ENCODE measurements at regions not wholly inside any gene's neighbourhood (a gene's known extent, or its start where the extent isn't known, plus 50 kb on each side); places are given as distances from the start of the nearest gene placed in this dataset.
"Not testable (repeated sequence)": the region's sequence is repeated elsewhere in the genome, so short reads cannot be mapped to it uniquely, and the experiment has no call there.

DNA sequence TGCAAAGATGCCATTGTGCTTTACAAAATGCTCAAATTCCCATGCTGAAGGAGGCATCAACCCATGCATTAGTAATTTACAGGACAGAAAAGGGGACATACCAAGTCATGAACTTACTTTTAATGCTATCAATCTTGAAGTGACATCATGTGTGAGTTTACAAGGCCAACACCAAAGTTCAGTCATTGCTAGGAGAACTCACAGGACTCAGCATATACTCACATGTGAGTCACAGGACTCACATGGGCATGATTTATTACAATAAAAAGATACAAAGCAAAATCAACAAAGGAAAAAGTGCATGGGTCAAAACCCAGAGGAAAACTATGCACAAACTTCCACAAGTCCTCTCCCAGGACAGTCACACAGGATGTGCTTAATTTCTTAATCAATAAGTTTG, 1656.0 kb downstream of the MRPL39 start:
- no peaks in the 10 kb centered on the region for H3K36me3 Mint-ChIP-seq
- H3K27ac Mint-ChIP-seq: no peak overlapping the region
- ATAC-seq: no peak

DNA sequence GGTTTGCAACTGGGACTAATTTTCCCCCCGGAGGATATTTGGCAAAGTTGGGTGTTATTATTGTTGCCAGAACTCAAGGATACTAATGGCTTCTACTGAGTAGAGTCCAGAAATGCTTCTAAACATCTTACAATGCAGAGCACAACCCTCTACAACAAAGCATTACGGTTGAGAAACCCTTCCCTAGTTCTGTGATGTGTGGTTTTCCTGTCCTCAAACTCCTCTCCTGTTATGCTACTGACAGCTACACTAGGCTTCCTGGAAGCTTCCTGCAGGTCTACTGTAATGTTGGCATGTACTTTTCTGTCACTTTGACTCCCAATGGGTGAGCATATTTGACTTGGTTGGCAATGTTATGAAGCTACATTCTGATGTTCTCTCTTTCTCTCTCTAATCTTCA, 1656.9 kb downstream of the MRPL39 start:
- H3K4me1 Mint-ChIP-seq: peaks cover 30% of the 10 kb centered on the region
- no peak overlapping the region for H3K27ac Mint-ChIP-seq
- H3K36me3 Mint-ChIP-seq: no peaks in the 10 kb centered on the region
- no peak for ATAC-seq
- no peaks in the 10 kb centered on the region for H3K27me3 Mint-ChIP-seq
- no peaks in the 10 kb centered on the region for H3K9me3 Mint-ChIP-seq
- H3K4me3 Mint-ChIP-seq: no peak overlapping the region

More for the DNA sequence above, 1656.0 kb downstream of the MRPL39 start:
- Mint-ChIP-seq H3K27me3 (no peaks in the 10 kb centered on the region), H3K9me3 (no peaks in the 10 kb centered on the region), H3K4me3 (no peak overlapping the region), H3K4me1 (peaks cover 36% of the 10 kb centered on the region)

DNA sequence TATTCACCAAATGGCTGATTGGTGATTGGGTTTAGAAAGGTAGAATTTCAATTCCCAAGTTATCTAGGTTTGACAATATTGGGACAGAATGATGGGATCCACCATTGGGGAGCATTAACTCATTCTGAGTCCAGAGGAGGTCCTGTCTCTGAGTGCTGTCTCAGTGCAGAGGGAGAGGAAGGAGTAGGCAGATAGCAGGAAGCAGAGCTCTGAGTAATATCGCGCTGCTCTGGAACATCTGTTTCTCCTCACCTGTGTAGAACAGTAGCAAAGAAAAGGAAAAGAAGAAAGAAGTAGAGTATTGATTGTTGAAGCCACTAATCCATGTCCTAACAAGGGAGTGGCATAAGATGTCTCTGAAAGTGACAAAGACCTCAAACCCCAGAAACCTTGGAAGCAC, 1657.8 kb downstream of the MRPL39 start:
- ATAC-seq: peak; percentile 64
- Mint-ChIP-seq H3K36me3 (no peaks in the 10 kb centered on the region), H3K27ac (no peak overlapping the region), H3K9me3 (no peaks in the 10 kb centered on the region), H3K27me3 (no peaks in the 10 kb centered on the region), H3K4me3 (no peak overlapping the region), H3K4me1 (peaks cover 30% of the 10 kb centered on the region)

DNA sequence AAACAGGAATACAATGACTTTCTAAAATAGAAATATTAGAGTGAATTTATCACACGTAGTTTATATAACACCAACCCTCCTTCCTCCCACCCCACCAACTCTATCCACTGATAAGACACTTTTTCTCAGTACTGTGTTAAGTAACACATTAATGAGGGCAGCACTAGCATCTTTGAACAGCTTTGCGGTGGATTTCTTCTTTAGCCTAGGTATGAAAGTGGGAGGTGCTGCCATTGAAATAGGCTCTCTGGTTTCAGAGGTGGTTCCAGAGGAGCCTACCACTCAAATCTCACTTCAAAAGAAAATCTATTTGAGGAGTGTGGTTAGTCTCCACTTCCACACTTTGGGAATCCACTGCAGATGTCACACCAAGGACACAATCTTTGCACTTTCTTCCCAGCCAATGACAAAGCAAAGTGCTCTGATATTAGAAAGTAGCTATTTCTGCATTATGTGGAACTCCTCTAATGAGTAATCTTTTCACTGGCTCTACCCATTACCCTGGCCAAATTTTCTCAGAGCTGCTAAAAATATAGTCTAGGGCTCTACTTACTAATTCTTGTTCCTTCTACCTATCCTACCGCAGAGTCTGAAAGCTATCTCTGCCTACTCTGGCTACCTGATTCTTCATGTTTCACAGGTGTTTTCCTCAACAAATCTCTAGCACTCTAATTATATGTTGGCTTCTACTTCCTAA, 1667.8 kb downstream of the MRPL39 start:
- Mint-ChIP-seq H3K27me3 (no peaks in the 10 kb centered on the region), H3K27ac (peak overlapping the region; percentile 29), H3K4me3 (no peak overlapping the region), H3K9me3 (no peaks in the 10 kb centered on the region), H3K4me1 (peaks cover 27% of the 10 kb centered on the region), H3K36me3 (no peaks in the 10 kb centered on the region)
- peak; percentile 78 for ATAC-seq

DNA sequence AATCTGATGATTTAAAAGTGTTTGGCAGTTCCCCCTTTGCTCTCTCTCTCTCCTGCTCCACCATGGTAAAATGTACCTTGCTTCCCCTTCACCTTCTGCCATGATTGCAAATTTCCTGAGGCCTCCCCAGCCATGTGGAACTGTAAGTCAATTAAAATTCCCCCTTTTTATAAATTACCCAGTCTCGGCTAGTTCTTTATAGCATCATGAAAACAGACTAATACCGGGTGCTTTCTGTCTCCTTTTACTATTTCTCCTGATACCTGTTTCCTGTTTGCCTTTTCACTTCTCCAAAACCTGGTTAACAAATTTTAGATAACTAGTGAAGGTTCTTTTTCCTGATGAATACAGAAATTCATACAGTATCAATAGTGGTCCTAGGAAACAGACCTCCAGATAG, 1670.3 kb downstream of the MRPL39 start:
- Mint-ChIP-seq H3K27me3 (no peaks in the 10 kb centered on the region), H3K4me3 (no peak overlapping the region), H3K4me1 (peaks cover 27% of the 10 kb centered on the region), H3K9me3 (no peaks in the 10 kb centered on the region), H3K36me3 (no peaks in the 10 kb centered on the region), H3K27ac (peak overlapping the region; percentile 67)
- peak; percentile 64 for ATAC-seq

DNA sequence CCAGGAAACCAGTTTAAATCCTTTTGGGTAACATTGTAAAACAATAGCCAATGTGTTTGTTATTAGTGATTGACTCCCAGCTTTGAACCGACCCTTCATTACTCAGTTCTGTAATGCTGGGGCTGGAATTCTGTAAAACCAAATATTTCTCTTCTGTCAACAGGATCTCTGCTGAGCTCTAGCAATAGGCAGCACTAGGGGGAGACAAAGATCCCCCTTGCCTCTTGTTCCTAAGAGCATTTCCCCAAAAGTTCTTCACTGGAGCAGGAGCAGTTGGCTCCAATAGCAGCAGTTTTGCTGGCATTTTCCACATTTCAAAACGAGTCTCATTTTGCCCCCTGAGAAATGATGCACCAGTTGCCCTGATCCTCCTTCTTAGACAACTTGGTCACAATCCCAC, 1671.1 kb downstream of the MRPL39 start:
- H3K36me3 Mint-ChIP-seq: no peaks in the 10 kb centered on the region
- no peak for ATAC-seq
- H3K27me3 Mint-ChIP-seq: no peaks in the 10 kb centered on the region
- H3K27ac Mint-ChIP-seq: peak overlapping the region; percentile 67
- H3K4me1 Mint-ChIP-seq: peaks cover 27% of the 10 kb centered on the region
- H3K4me3 Mint-ChIP-seq: no peak overlapping the region
- no peaks in the 10 kb centered on the region for H3K9me3 Mint-ChIP-seq

DNA sequence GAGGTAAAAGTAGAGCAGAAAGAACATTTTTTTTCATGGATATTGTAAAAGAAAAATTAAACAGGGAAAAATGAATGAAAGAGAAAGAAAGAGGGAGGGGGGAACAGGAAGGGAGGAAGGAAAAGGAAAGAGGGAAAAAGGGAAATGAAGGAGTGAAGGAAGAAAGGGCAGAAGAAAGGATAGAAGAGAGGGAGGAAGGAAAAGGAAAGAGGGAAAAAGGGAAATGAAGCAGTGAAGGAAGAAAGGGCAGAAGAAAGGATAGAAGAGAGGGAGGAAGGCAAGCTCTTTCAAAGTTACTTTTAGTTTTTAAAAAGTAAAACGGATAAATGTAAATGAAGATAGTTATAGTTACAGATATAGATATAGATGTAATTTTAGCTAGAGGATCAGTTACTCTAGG, 1676.7 kb downstream of the MRPL39 start:
- Mint-ChIP-seq H3K4me3 (no peak overlapping the region), H3K4me1 (peaks cover 5% of the 10 kb centered on the region), H3K36me3 (no peaks in the 10 kb centered on the region), H3K27ac (no peak overlapping the region), H3K27me3 (no peaks in the 10 kb centered on the region), H3K9me3 (no peaks in the 10 kb centered on the region)
- ATAC-seq: no peak

DNA sequence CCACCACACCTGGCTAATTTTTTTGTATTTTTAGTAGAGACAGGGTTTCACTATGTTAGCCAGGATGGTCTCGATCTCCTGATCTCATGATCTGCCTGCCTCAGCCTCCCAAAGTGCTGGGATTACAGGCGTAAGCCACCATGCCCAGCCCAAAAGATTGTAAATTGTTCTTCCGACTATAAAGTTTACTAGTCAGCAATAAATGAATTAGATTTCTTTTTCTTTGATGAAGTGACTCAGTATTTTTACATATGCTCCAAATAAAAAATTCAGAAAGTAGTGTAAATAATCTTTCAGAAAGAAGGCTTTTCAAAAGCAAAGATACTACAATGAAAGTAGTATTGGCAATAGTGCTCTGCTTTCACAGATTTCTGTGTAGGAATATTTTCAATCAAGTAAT, 1680.9 kb downstream of the MRPL39 start:
- not testable (repeated sequence) for ATAC-seq, H3K36me3 Mint-ChIP-seq, H3K9me3 Mint-ChIP-seq, H3K4me3 Mint-ChIP-seq, H3K27me3 Mint-ChIP-seq, H3K27ac Mint-ChIP-seq
- peaks cover 17% of the 10 kb centered on the region for H3K4me1 Mint-ChIP-seq

DNA sequence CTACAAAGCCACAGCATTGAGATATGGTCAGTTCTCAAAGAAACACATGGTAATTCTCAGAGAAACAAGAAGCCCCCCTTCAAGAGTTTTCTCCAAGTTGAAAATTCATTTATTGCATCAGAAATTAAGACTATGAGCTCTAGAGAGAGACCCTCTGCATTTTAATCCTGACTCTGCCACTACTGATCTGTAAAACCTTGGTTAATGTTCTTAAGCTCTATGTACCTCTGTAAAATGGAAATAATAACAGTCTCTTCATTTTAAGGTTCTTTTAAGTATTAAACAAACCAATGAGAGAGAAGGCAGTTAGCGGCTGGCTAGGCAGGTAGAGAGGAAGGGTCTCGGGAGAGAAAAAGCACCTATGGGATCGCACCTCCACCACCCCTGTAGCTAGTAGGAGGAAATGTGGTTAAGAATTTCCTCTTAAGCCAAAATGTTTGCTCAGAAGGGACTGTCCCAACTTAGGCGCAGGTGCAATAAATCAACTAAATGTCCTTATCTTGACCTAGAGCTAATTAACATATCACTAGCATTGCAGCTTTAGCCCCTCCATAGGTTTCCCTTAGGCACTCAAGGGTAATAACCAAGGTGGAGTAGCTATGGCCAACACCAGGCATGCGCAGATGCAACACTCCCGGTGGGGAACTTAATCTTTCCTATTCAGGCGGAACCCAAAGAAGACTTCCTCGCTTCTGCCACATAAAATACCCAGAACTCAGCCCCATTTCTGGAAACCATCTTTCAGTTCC, 1685.4 kb downstream of the MRPL39 start:
- no peak overlapping the region for H3K4me3 Mint-ChIP-seq
- H3K9me3 Mint-ChIP-seq: no peaks in the 10 kb centered on the region
- peak; percentile 76 for ATAC-seq
- peaks cover 15% of the 10 kb centered on the region for H3K4me1 Mint-ChIP-seq
- no peaks in the 10 kb centered on the region for H3K36me3 Mint-ChIP-seq
- H3K27me3 Mint-ChIP-seq: no peaks in the 10 kb centered on the region
- no peak overlapping the region for H3K27ac Mint-ChIP-seq

DNA sequence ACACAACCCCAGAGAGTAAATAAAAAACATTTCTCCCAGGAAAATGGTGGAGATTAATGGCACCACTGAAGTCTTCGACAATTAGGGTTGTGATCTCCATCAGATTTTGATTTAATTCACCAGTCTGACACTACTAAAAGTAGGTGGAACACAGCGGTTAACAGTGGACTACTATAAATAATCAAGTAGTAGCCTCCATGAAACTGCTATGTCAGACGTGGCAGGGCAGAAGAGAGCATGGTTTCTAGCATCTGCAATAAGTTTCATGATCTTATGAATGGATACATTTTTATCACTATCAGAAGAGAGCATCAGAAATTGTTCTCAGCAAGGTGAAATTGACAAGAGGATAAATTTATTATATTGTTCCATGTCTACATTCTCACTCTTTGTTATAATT, 1706.6 kb downstream of the MRPL39 start:
- peaks cover 8% of the 10 kb centered on the region for H3K9me3 Mint-ChIP-seq
- ATAC-seq: no peak
- no peaks in the 10 kb centered on the region for H3K4me1 Mint-ChIP-seq
- no peak overlapping the region for H3K4me3 Mint-ChIP-seq
- H3K27me3 Mint-ChIP-seq: no peaks in the 10 kb centered on the region
- peaks cover 9% of the 10 kb centered on the region for H3K36me3 Mint-ChIP-seq
- no peak overlapping the region for H3K27ac Mint-ChIP-seq

DNA sequence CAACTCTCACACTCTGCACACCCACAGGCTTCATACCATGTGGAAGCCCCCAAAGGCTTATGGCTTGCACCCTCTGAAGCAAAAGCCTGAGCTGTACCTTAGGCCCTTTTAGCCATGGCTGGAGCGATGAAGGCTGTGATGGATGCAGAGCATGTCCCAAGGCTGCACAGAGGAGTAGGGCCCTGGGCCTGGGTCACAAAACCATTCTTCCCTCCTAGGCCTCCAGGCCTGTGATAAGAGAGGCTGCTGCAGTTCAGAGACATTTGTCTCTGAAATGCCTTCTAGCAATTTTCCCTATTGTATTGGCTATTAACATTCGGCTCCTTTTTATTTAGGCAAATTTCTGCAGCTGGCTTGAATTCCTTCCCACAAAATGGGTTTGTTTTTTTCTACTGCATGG, 1707.7 kb downstream of the MRPL39 start:
- Mint-ChIP-seq H3K27me3 (no peaks in the 10 kb centered on the region), H3K36me3 (peaks cover 9% of the 10 kb centered on the region), H3K4me1 (no peaks in the 10 kb centered on the region), H3K4me3 (no peak overlapping the region), H3K27ac (no peak overlapping the region), H3K9me3 (peaks cover 8% of the 10 kb centered on the region)
- no peak for ATAC-seq

DNA sequence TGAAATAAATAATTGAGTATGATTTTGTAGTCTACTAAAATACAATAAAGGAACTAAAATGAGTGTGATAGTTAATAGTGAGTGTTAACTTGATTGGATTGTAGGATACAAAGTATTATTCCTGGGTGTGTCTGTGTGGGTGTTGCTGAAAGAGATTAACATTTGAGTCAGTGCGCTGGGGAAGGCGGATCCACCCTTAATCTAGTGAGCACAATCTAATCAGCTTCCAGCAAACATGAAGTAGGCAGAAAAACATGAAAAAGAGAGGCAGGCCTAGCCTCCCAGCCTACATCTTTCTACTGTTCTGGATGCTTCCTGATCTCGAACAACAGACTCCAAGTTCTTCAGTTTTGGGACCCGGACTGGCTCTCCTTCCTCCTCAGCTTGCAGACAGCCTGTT, 1716.6 kb downstream of the MRPL39 start:
- no peaks in the 10 kb centered on the region for H3K27me3 Mint-ChIP-seq
- H3K4me1 Mint-ChIP-seq: peaks cover 16% of the 10 kb centered on the region
- no peak overlapping the region for H3K27ac Mint-ChIP-seq
- H3K36me3 Mint-ChIP-seq: no peaks in the 10 kb centered on the region
- ATAC-seq: no peak
- H3K4me3 Mint-ChIP-seq: no peak overlapping the region
- H3K9me3 Mint-ChIP-seq: no peaks in the 10 kb centered on the region

DNA sequence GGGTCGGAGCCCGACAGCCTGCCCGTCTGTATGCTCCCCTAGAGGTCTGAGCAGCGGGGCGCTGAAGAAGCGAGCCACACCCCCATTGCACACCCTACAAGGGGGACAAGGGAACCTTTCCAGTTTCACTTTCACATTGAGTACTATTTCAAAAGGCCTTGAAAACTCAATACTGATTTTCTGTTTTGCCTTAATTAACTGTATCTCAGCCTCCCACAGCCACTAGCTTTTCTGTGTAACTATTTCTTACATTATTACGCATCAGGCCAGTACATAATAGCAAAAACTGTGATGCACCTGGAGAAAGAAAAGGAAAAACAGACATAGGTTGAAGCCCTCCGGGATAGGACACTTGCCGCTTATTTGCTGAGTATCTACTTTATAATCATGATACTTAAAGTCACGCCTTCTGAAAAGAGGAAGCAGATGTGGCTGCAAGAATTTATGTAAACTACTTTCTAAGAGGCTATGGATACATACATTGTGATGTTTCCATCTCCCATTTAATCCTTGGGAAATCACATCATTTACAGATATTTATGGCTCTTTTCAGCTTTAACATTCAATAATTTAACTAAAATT, 1719.5 kb downstream of the MRPL39 start:
- Mint-ChIP-seq H3K4me3 (peak overlapping the region; percentile 76), H3K27me3 (no peaks in the 10 kb centered on the region), H3K36me3 (no peaks in the 10 kb centered on the region), H3K27ac (peak overlapping the region; percentile 51), H3K4me1 (peaks cover 16% of the 10 kb centered on the region), H3K9me3 (no peaks in the 10 kb centered on the region)
- peak; percentile 87 for ATAC-seq

DNA sequence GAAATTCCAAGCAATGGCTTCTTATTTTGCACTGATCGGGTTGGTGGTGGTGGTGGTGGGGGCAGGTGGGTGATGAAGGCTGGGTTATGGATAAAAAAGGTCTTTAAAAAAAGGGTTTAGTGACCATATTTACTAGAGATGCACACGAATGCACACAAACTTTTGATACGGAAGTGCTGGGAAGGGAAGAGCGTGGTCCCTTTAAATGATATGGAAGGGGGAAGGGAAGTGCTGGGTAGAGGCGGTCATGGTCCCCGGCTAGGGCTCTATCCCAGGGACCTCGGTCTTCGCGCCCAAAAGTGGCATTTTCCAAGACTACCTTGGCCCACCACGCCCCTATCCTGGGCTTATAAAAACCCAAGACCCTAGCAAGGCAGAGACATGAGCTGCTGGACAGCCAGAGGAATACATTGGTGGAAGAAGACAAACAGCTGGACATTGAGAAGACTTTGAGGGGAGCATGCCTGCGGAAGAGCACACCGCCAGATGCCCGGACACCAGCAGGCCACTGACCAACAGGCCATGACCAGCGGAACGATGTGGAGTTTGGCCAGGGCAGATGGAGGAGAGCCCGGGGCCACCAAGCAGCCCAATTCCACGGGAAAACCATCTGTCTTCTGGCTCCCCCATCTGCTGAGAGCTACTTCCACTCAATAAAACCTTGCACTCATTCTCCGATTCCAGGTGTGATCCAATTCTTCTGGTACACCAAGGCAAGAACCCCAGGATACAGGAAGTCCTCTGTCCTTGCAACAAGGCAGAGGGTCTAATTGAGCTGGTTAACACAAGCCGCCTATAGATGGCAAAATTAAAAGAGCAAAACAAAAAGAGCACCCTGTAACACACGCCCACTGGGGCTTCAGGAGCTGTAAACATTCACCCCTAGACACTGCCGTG, 1720.2 kb downstream of the MRPL39 start:
- peak overlapping the region; percentile 76 for H3K4me3 Mint-ChIP-seq
- peak overlapping the region; percentile 51 for H3K27ac Mint-ChIP-seq

DNA sequence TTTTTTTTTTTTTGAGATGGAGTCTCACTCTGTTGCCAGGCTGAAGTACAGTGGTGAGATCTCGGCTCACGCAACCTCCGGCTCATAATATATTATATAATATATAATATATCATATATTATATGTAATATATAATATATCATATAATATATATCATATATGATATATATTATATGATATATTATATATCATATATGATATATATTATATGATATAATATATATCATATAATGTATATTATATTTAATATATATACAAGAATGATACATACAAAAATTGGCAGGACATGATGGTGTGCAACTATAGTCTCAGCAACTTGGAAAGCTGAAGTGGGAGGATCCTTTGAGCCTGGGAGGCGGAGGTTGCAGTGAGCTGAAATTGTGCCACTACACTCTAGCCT, 1725.5 kb downstream of the MRPL39 start:
- no peaks in the 10 kb centered on the region for H3K27me3 Mint-ChIP-seq
- no peak overlapping the region for H3K27ac Mint-ChIP-seq

More for the DNA sequence above, 1720.2 kb downstream of the MRPL39 start:
- Mint-ChIP-seq H3K36me3 (no peaks in the 10 kb centered on the region), H3K9me3 (no peaks in the 10 kb centered on the region), H3K4me1 (peaks cover 16% of the 10 kb centered on the region), H3K27me3 (no peaks in the 10 kb centered on the region)
- no peak for ATAC-seq

More for the DNA sequence above, 1725.5 kb downstream of the MRPL39 start:
- no peaks in the 10 kb centered on the region for H3K4me1 Mint-ChIP-seq
- no peaks in the 10 kb centered on the region for H3K36me3 Mint-ChIP-seq
- ATAC-seq: no peak
- no peak overlapping the region for H3K4me3 Mint-ChIP-seq
- H3K9me3 Mint-ChIP-seq: no peaks in the 10 kb centered on the region
